EL (cell line): ENCODE measurements at regions not wholly inside any gene's neighbourhood (a gene's known extent, or its start where the extent isn't known, plus 50 kb on each side); places are given as distances from the start of the nearest gene placed in this dataset.
"Not testable (repeated sequence)": the region's sequence is repeated elsewhere in the genome, so short reads cannot be mapped to it uniquely, and the experiment has no call there.

Experiments
- DNase-seq: peaks from one replicate; pipeline ENCODE4 v3.0.0-alpha.2; 2016

DNA sequence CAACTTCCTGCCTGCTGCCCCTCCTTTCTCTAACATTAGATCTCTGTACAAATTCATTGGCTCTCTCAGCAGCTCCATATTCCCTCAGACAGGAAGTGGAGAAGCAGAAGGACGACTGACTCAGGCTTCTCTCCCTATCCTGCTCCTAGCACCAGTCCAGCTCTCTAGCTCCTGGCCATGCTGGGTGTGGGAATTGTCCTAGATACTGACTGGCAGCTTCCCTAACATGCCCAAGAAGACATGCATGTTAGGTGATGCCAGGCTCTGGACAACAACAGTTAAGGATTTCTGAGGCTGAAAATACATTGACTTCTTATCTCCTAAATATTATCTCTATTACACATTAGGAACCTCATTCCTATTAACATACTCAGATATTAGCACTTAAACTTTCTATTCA lies 292.9 kb downstream of the IKZF2 start:
- peak; percentile 30 for DNase-seq

DNA sequence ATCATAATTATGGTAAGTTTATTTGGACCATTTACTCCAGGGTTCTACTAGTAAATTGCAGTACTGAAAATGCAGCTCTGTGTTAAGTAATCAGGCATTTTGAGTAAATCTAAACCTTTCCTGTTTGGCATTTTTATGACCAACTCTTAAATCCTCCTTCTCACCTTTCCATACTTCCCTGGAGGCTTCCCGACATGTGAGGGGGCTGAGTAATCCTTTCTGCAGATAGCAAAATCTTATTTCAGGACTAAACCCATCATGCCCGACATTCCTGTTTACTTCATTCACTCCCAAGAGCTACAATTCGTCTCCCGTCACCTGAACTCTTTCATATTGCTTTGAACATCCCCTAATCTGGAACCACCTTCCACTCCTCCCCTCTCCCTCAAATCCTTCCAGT lies 296.6 kb downstream of the IKZF2 start:
- DNase-seq = no peak

DNA sequence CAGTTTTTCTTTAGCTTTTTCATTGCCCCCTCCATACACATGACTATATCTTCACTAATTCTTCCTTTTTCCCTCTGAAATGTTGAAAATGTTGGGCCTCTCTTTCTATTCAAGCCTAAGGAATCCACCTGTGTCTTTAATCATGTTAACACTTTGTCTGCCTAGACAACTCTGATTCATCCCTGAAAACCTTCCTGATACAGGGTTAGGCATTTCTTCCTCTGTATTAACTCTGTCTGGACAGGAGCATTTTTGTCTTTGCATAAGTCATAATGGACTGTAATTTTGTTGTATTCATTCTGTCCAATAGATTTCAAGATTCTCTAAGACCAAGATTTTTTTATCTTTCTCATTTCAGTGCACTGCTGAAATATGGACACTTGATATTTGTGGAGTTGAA lies 297.3 kb downstream of the IKZF2 start:
- no peak for DNase-seq

- peak; percentile 81 for DNase-seq
These were observed 305.5 kb downstream of the IKZF2 start for GRCh38 chr2:212845941-212846340.

DNA sequence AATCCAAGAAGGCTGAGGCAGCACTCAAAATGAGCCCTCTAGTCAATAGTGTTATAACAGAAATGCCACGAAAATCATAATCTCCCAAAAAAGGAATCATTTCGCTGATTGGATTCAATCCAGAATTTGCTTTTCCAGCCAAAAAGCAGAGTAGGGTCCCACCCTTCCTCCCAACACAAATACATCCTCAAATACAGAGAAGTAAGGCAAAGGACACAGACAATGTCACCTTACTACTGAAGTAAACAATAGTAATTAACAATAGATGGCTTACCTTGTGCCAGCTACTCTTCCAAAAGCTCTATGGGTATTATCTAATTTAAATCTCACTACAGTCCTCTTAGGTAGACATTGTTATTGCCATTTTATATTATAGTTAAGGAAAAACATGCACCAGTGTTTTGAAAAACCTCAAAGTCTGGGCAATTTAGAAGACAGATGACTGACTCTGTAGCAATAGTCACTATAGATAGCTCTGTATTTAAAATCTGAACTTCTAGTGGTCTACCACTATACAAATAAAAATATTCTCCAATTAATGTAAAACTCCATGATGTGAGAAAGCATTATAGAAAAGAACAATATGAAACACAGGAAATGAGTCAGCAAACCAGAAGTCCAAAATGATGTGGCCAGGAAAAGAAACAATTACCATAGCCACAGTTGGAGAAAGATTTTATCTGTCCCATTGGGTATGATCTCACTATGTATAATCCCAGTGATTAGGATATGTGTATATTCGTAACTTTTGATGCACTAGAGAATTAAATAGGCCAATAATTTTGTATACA lies 305.0 kb upstream of the ERBB4 start:
- DNase-seq = peak; percentile 89

GRCh38 chr2:212842544-212843185 lies 304.1 kb upstream of the ERBB4 start:
- peak; percentile 93 for DNase-seq

DNA sequence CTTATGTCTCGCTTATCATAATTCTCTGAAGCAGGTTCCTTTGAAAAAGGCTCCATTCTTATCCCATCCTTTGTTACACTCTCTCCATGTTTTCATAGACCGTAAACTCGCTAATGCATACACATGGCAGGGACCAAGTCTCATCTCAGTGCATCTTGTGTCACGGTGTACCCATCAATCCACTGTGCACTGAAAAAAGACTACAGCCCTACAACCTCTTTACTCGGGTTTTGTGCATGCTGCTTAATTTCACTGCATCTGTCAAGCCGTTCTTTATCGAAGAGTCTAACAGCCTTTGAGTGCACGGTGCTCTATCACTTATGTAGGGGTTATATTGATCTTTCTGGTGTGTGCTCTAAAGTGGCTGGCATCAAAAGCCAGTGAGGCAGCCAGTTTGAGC lies 302.9 kb upstream of the ERBB4 start:
- no peak for DNase-seq

DNA sequence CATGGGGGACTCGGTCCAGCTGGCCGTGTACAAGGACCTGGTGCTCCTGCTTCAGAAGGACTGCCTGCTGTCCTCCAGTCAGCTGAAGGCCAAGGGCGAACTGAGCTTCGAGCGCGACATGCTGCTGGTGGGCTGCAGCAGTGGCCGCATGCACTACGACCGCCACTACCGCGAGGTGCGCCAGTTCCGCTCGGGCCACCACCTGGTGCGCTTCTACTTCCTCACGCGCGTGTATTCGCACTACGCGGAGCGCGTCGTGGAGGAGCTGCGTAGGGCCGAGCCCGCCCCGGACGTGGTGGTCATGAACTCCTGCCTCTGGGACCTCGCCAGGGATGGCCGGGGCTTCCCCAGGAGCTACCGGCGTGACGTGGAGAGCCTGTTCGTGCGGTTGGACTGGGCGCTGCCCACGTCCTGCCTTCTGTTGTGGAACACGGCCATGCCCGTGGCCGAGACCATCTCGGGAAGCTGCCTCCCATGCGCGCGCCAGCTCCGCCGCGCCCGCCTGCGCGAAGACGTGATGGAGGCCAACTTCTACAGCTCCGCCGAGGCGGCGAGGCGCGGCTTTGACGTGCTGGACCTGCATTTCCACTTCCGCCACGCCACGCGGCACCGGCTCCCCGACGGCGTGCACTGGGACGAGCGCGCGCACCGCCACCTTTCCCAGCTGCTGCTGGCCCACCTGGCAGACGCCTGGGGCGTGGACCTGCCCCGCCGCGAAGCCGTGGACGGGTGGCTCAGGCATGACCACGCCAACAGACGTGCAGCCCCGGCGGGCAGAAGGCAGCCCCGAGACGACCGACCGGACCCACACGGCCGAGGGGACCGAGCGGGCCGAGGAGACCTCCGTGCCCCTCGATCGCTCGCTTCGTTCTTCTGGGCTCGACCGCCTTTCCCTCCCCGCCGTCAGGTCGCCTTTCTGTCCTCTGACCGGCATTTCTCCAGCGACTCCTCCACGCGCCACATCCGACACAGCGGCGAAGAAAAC lies 293.9 kb upstream of the ERBB4 start:
- DNase-seq = no peak

DNA sequence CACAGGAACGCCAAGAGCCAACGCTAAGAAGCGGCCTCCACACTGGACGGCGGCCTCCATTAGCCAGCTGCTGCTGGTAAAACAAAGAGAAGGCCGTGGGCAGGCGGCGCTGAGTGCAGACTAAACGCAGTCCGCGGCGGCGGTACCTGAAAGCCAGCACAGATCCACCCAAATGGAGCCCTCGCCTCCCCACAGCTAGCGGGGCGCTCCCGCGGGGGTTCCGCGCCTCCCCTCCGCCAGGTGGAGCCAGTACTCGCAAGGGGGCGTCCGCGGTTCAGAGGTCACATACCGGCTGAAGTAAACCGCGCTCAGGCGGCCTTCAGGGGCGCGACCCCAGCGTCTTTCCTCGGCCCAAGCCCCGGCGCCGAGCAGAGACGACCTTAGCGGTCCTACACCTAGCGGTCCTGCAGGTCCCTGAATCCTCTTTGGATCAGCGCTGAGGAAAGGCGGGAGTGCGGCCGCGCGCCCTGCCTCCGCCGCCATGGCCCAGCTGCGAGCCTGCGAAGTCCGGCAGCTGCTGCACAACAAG lies 293.1 kb upstream of the ERBB4 start:
- no peak for DNase-seq

DNA sequence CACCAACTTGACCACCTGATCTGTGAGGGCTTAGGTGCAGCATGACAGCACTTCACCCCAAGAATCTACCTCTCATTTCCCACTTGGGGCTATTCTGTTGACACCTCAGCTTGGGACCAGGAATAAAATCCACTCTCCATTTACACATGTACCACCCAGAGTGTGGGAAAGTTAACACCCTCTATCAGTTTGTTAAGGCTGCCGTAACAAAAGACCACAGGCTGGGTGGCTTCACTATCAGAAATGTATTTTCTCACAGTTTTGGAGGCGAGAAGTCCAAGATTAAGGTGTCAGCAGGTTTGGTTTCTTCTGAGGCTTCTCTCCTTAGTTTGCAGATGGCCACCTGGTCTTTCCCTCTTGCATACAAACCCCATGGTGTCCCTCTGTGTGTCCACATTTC lies 277.7 kb upstream of the ERBB4 start:
- DNase-seq = no peak

- no peak for DNase-seq
These were observed 276.9 kb upstream of the ERBB4 start for GRCh38 chr2:212815453-212815852.

- DNase-seq = no peak
These were observed 276.3 kb upstream of the ERBB4 start for GRCh38 chr2:212814941-212815340.

DNA sequence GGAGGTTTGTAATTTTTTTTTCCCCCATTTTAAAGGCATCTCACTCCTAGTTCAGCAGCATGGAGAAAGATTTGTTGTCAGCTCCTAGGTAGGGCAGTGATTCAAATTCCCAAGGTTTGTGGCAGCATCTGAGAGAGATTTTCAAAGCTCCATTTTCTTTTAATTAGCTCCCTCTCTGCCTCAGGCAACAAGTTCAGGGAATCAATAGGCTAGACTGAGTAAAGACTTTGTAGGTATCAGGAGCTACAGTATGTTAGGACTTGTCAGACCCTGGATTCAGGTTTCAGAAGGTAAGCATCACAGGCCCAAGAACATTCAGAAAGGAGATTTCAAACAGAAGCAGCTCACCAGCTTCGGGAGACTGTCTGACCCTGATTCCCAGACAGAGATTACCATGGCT lies 273.3 kb upstream of the ERBB4 start:
- DNase-seq = no peak

GRCh38 chr2:212811036-212811805 lies 272.6 kb upstream of the ERBB4 start:
- peak; percentile 28 for DNase-seq

GRCh38 chr2:212797484-212798205 lies 259.0 kb upstream of the ERBB4 start:
- DNase-seq = peak; percentile 41

GRCh38 chr2:212794471-212794870 lies 255.9 kb upstream of the ERBB4 start:
- no peak for DNase-seq

DNA sequence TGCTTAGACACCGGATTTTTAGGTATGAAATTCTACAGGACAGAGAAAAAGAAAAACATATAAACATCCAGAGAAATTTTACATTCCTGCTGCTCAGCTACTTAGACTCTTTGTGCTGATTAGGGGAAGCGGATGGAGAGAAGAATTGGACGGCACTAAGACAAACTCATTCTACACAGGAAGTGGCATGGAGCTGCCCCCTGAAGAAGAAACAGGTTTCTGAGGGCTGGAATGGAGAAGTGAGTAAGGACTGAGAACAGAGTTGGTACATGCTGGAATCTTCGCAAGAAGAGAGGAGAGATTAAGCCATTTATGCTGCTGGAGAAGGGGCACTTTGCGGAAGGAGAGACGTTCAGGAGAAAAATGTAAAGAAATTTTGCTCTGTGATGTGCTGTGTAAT lies 253.0 kb upstream of the ERBB4 start:
- no peak for DNase-seq

- not testable (repeated sequence) for DNase-seq
These were observed 247.5 kb upstream of the ERBB4 start for GRCh38 chr2:212786088-212786487.

DNA sequence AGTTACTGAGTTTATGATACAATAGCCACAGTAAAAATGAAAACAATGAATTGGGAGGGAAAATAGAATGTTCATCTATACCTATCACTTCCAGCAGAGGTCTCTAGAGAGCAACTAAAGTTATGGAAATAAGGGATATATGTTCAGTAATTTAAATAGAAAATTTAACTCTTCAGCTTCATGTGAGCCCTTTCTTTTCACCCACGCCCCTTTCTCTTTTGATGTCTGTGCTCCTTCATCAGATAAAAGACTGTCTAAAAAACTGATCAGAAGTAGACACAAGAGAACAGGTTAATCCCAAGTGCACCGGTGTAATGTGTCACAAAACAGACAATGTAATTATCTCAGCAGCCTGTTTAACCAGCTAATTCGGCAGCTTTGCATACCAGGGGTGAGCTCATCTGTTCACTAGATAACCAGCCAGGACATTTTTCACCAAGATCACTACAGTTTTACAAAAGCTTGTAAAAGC lies 238.5 kb upstream of the ERBB4 start:
- DNase-seq = peak; percentile 53

DNA sequence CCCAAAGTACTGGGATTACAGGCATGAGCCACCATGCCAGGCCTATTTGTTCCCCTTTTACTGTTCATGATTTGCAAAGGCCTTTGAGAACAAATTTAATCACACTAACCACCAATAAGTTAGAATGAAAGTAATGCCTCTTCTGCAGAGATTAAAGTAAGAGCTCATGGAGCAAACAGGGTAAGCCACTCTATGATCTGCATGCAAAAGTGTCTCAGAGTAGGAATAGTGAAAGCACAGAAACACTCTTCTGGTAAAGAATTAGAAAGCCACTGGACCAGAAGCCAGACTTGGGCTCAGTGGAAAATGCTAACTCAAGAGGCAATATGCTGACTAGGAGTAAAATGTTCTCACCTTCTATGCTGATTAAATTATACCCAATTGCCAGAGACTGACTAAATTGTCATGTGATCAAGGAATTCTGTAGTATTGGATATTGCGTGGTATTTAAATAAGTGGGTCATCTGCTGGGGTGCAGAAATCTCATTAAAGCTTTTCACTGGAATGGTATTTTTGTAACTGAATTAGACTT lies 235.3 kb upstream of the ERBB4 start:
- DNase-seq = no peak

DNA sequence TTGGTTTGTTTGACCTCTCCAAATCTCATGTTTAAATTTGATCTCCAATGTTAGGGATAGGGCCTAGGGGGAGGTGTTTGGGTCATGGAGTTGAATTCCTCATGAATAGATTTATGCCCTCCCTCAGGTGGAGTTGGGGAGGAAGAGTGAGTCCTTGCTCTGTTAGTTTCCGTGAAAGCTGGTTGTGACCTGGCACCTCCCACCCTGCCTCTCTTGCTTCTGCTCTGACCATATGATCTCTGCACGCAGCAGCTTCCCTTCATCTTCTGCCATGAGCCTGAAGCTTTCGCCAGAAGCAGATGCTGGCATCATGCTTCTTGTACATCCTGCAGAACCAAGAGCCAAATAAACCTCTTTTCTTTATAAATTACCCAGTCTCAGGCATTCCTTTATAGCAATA lies 231.6 kb upstream of the ERBB4 start:
- DNase-seq = peak; percentile 5
